Central memory CD8-positive, alpha-beta T cell (primary cell): ENCODE measurements at regions not wholly inside any gene's neighbourhood (a gene's known extent, or its start where the extent isn't known, plus 50 kb on each side); places are given as distances from the start of the nearest gene placed in this dataset.
"Not testable (repeated sequence)": the region's sequence is repeated elsewhere in the genome, so short reads cannot be mapped to it uniquely, and the experiment has no call there.

Source experiments
- ATAC-seq: fragments of 150-1000 bp; cut with Tn5 transposase; replicated peaks from 2 replicates; pipeline ENCODE4 v1.10.0; 2022; ENCODE audit warnings: mild to moderate bottlenecking, moderate FRiP score, moderate number of reproducible peaks; ENCODE audit not compliant: poor library complexity, severe bottlenecking; ENCODE audit errors: extremely low read depth
- DNase-seq, 2 donors: peaks; one replicate each; pipeline ENCODE4 v3.0.0; 2021; ENCODE audit warnings: low spot score in 2 of 2
- H3K27ac Mint-ChIP-seq: one replicate; pipeline ENCODE4 v1.8.0; 2022; ENCODE audit warnings: low read depth, mild to moderate bottlenecking, moderate library complexity, mixed read lengths
- H3K27me3 Mint-ChIP-seq: one replicate; pipeline ENCODE4 v1.8.0; 2022; ENCODE audit warnings: mixed read lengths
- H3K36me3 Mint-ChIP-seq: one replicate; pipeline ENCODE4 v1.8.0; 2022; ENCODE audit warnings: mild to moderate bottlenecking, moderate library complexity, mixed read lengths; ENCODE audit not compliant: insufficient read depth
- H3K4me1 Mint-ChIP-seq: one replicate; pipeline ENCODE4 v1.8.0; 2022; ENCODE audit warnings: mixed read lengths
- H3K4me3 Mint-ChIP-seq: one replicate; pipeline ENCODE4 v1.8.0; 2022; ENCODE audit warnings: mild to moderate bottlenecking, moderate library complexity, mixed read lengths
- H3K9me3 Mint-ChIP-seq: one replicate; pipeline ENCODE4 v1.8.0; 2022; ENCODE audit warnings: mixed read lengths

GRCh38 chr18:79599441-79599931 is 80.1 kb upstream of the CTDP1 start:
- ATAC-seq (no peak), DNase-seq (no peak)
- Mint-ChIP-seq H3K27me3 (peaks cover 38% of the 10 kb centered on the region), H3K9me3 (no peaks in the 10 kb centered on the region), H3K36me3 (peaks cover 2% of the 10 kb centered on the region), H3K27ac (no peak overlapping the region), H3K4me3 (no peak overlapping the region), H3K4me1 (no peaks in the 10 kb centered on the region)

GRCh38 chr18:79600141-79600540 is 79.5 kb upstream of the CTDP1 start:
- ATAC-seq (no peak), DNase-seq (no peak)
- peaks cover 37% of the 10 kb centered on the region for H3K27me3 Mint-ChIP-seq
- H3K4me1 Mint-ChIP-seq = no peaks in the 10 kb centered on the region
- H3K27ac Mint-ChIP-seq = no peak overlapping the region
- no peak overlapping the region for H3K4me3 Mint-ChIP-seq
- no peaks in the 10 kb centered on the region for H3K9me3 Mint-ChIP-seq
- H3K36me3 Mint-ChIP-seq = peaks cover 2% of the 10 kb centered on the region

- no peak for ATAC-seq
- Mint-ChIP-seq H3K4me3 (no peak overlapping the region), H3K36me3 (peaks cover 2% of the 10 kb centered on the region), H3K9me3 (no peaks in the 10 kb centered on the region), H3K4me1 (no peaks in the 10 kb centered on the region), H3K27me3 (peaks cover 32% of the 10 kb centered on the region), H3K27ac (no peak overlapping the region)
- no peak for DNase-seq
Measured at GRCh38 chr18:79600596-79600995, 79.0 kb upstream of the CTDP1 start.

- Mint-ChIP-seq H3K4me3 (no peak overlapping the region), H3K36me3 (peaks cover 2% of the 10 kb centered on the region), H3K27me3 (peaks cover 26% of the 10 kb centered on the region), H3K4me1 (no peaks in the 10 kb centered on the region), H3K9me3 (no peaks in the 10 kb centered on the region), H3K27ac (no peak overlapping the region)
- no peak for ATAC-seq
- no peak for DNase-seq
Measured at GRCh38 chr18:79601234-79601633, 78.4 kb upstream of the CTDP1 start.

- Mint-ChIP-seq H3K27me3 (peaks cover 22% of the 10 kb centered on the region), H3K9me3 (no peaks in the 10 kb centered on the region), H3K4me3 (no peak overlapping the region), H3K27ac (no peak overlapping the region), H3K36me3 (no peaks in the 10 kb centered on the region), H3K4me1 (no peaks in the 10 kb centered on the region)
- DNase-seq (no peak), ATAC-seq (no peak)
Measured at GRCh38 chr18:79603321-79604204, 76.0 kb upstream of the CTDP1 start.

- no peak overlapping the region for H3K27ac Mint-ChIP-seq
- no peaks in the 10 kb centered on the region for H3K4me1 Mint-ChIP-seq
- no peaks in the 10 kb centered on the region for H3K9me3 Mint-ChIP-seq
- no peak for ATAC-seq
- no peak overlapping the region for H3K4me3 Mint-ChIP-seq
- no peaks in the 10 kb centered on the region for H3K36me3 Mint-ChIP-seq
- no peak for DNase-seq
- H3K27me3 Mint-ChIP-seq = peaks cover 21% of the 10 kb centered on the region
Measured at GRCh38 chr18:79604205-79604912, 75.2 kb upstream of the CTDP1 start.

- Mint-ChIP-seq H3K9me3 (no peaks in the 10 kb centered on the region), H3K36me3 (no peaks in the 10 kb centered on the region), H3K27me3 (peaks cover 14% of the 10 kb centered on the region), H3K27ac (no peak overlapping the region), H3K4me1 (no peaks in the 10 kb centered on the region), H3K4me3 (no peak overlapping the region)
- DNase-seq (no peak), ATAC-seq (no peak)
Measured at GRCh38 chr18:79604913-79605880, 74.4 kb upstream of the CTDP1 start.

- H3K27me3 Mint-ChIP-seq, DNase-seq, H3K4me1 Mint-ChIP-seq, H3K36me3 Mint-ChIP-seq, H3K4me3 Mint-ChIP-seq, H3K27ac Mint-ChIP-seq, H3K9me3 Mint-ChIP-seq, ATAC-seq: not testable (repeated sequence)
Measured at GRCh38 chr18:79606071-79606470, 73.5 kb upstream of the CTDP1 start.

- no peaks in the 10 kb centered on the region for H3K9me3 Mint-ChIP-seq
- H3K27ac Mint-ChIP-seq = no peak overlapping the region
- ATAC-seq (no peak), DNase-seq (no peak)
- H3K4me1 Mint-ChIP-seq = no peaks in the 10 kb centered on the region
- H3K36me3 Mint-ChIP-seq = no peaks in the 10 kb centered on the region
- H3K27me3 Mint-ChIP-seq = no peaks in the 10 kb centered on the region
- no peak overlapping the region for H3K4me3 Mint-ChIP-seq
Measured at GRCh38 chr18:79606621-79607331, 72.8 kb upstream of the CTDP1 start.

GRCh38 chr18:79607361-79607952 is 72.1 kb upstream of the CTDP1 start:
- no peak for ATAC-seq
- H3K4me1 Mint-ChIP-seq = no peaks in the 10 kb centered on the region
- H3K27ac Mint-ChIP-seq = no peak overlapping the region
- no peaks in the 10 kb centered on the region for H3K27me3 Mint-ChIP-seq
- no peaks in the 10 kb centered on the region for H3K36me3 Mint-ChIP-seq
- no peak overlapping the region for H3K4me3 Mint-ChIP-seq
- H3K9me3 Mint-ChIP-seq = no peaks in the 10 kb centered on the region
- no peak for DNase-seq

GRCh38 chr18:79608069-79608468 is 71.5 kb upstream of the CTDP1 start:
- Mint-ChIP-seq H3K27ac (no peak overlapping the region), H3K4me1 (no peaks in the 10 kb centered on the region), H3K4me3 (no peak overlapping the region), H3K27me3 (no peaks in the 10 kb centered on the region), H3K9me3 (no peaks in the 10 kb centered on the region), H3K36me3 (no peaks in the 10 kb centered on the region)
- DNase-seq = no peak
- no peak for ATAC-seq
